ENCODE measurements at regions not wholly inside any gene's neighbourhood (a gene's known extent, or its start where the extent isn't known, plus 50 kb on each side); places are given as distances from the start of the nearest gene placed in this dataset.
A peak's percentile ranks its signal among the peaks of the same experiment; 100 is the strongest.
"Not testable (repeated sequence)": the region's sequence is repeated elsewhere in the genome, so short reads cannot be mapped to it uniquely, and the experiment has no call there.

DNA sequence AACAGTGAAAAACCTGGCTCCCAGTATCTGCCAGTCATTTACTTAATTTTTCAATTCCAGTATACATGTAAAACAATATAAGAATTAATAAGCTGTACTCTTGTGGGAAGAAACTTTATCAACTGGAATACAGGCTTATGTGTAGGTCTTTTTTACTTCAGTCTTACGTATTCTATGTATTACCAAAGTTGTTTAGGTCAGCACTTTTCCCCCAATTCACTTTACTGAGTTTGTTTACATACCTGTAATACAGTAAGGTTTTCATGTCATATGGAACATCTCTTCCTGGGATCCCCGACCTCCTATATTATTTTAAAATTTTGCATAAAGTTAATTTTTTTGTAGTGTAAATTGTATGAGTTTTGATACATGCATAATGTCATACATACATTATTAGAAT lies 181.8 kb upstream of the OLFM3 start:
- no peaks in the 10 kb centered on the region for H3K9me3 ChIP-seq (ENCODE audit: control insufficient read depth, low read length)
- no peak overlapping the region for H3K27ac ChIP-seq (ENCODE audit: insufficient read depth, low read depth, low read length, poor library complexity, severe bottlenecking)
- no peaks in the 10 kb centered on the region for H3K27me3 ChIP-seq (ENCODE audit: control insufficient read depth, insufficient read depth, low read length, poor library complexity, severe bottlenecking)
- H3K4me1 ChIP-seq (ENCODE audit: control insufficient read depth, insufficient read depth, low read length), result no peaks in the 10 kb centered on the region
- H3K4me3 ChIP-seq (ENCODE audit: insufficient read depth, low read depth, low read length), result no peak overlapping the region
- 80% methylated on average over 1 of the region's 2 CpGs; no CpG with 5 or more reads in 1 of the 2 experiments for WGBS, 2 experiments
- no peaks in the 10 kb centered on the region for H3K36me3 ChIP-seq (ENCODE audit: control insufficient read depth, insufficient read depth, low read length)

GRCh38 chr1:102174259-102174863 lies 177.6 kb upstream of the OLFM3 start:
- no peaks in the 10 kb centered on the region for H3K36me3 ChIP-seq (ENCODE audit: control insufficient read depth, insufficient read depth, low read length)
- 36 to 55% methylated on average over 2 of the region's 2 CpGs for WGBS, 2 experiments

DNA sequence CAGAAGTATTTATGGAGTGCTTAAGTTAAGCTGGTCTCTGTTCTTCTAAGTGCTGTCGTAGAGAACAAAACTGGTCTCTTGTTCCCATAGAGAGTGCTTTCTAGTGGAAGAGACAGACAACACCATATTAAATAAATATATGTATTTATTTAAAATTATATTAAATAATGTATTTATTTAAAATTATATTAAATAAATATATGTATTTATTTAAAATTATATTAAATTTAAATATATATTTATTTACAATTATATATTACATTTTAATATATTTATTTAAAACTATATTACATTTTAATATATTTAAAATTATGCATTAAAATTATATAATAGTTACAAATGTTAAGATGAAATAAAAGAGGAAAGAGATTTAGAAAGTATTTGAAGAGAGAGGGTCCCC lies 175.5 kb upstream of the OLFM3 start:
- Histone ChIP-seq H3K36me3 (ENCODE audit: control insufficient read depth, insufficient read depth, low read length) (no peaks in the 10 kb centered on the region), H3K27ac (ENCODE audit: insufficient read depth, low read depth, low read length, poor library complexity, severe bottlenecking) (no peak overlapping the region), H3K4me1 (ENCODE audit: control insufficient read depth, insufficient read depth, low read length) (no peaks in the 10 kb centered on the region), H3K4me3 (ENCODE audit: insufficient read depth, low read depth, low read length) (no peak overlapping the region), H3K27me3 (ENCODE audit: control insufficient read depth, insufficient read depth, low read length, poor library complexity, severe bottlenecking) (no peaks in the 10 kb centered on the region), H3K9me3 (ENCODE audit: control insufficient read depth, low read length) (no peaks in the 10 kb centered on the region)
- WGBS, 2 experiments, result no CpG with 5 or more reads among the region's 1 CpG

More at GRCh38 chr1:102174259-102174863, 177.6 kb upstream of the OLFM3 start:
- no peaks in the 10 kb centered on the region for H3K4me1 ChIP-seq (ENCODE audit: control insufficient read depth, insufficient read depth, low read length)
- H3K27me3 ChIP-seq (ENCODE audit: control insufficient read depth, insufficient read depth, low read length, poor library complexity, severe bottlenecking), result no peaks in the 10 kb centered on the region
- H3K4me3 ChIP-seq (ENCODE audit: insufficient read depth, low read depth, low read length), result no peak overlapping the region
- no peaks in the 10 kb centered on the region for H3K9me3 ChIP-seq (ENCODE audit: control insufficient read depth, low read length)
- no peak overlapping the region for H3K27ac ChIP-seq (ENCODE audit: insufficient read depth, low read depth, low read length, poor library complexity, severe bottlenecking)

GRCh38 chr1:102163799-102164198 lies 167.1 kb upstream of the OLFM3 start:
- Histone ChIP-seq H3K36me3 (ENCODE audit: control insufficient read depth, insufficient read depth, low read length) (no peaks in the 10 kb centered on the region), H3K4me3 (ENCODE audit: insufficient read depth, low read depth, low read length) (no peak overlapping the region), H3K4me1 (ENCODE audit: control insufficient read depth, insufficient read depth, low read length) (no peaks in the 10 kb centered on the region), H3K27ac (ENCODE audit: insufficient read depth, low read depth, low read length, poor library complexity, severe bottlenecking) (no peak overlapping the region), H3K9me3 (ENCODE audit: control insufficient read depth, low read length) (no peaks in the 10 kb centered on the region), H3K27me3 (ENCODE audit: control insufficient read depth, insufficient read depth, low read length, poor library complexity, severe bottlenecking) (no peaks in the 10 kb centered on the region)
- 88 to 100% methylated on average over 1 of the region's 1 CpG for WGBS, 2 experiments

- Histone ChIP-seq H3K4me3 (ENCODE audit: insufficient read depth, low read depth, low read length) (no peak overlapping the region), H3K9me3 (ENCODE audit: control insufficient read depth, low read length) (no peaks in the 10 kb centered on the region), H3K36me3 (ENCODE audit: control insufficient read depth, insufficient read depth, low read length) (no peaks in the 10 kb centered on the region), H3K27ac (ENCODE audit: insufficient read depth, low read depth, low read length, poor library complexity, severe bottlenecking) (no peak overlapping the region), H3K27me3 (ENCODE audit: control insufficient read depth, insufficient read depth, low read length, poor library complexity, severe bottlenecking) (no peaks in the 10 kb centered on the region), H3K4me1 (ENCODE audit: control insufficient read depth, insufficient read depth, low read length) (no peaks in the 10 kb centered on the region)
- WGBS, 2 experiments, result 83 to 93% methylated on average over 3 of the region's 3 CpGs
These were observed 154.5 kb upstream of the OLFM3 start for GRCh38 chr1:102151242-102151641.

- Histone ChIP-seq H3K4me1 (ENCODE audit: control insufficient read depth, insufficient read depth, low read length) (no peaks in the 10 kb centered on the region), H3K27ac (ENCODE audit: insufficient read depth, low read depth, low read length, poor library complexity, severe bottlenecking) (no peak overlapping the region), H3K27me3 (ENCODE audit: control insufficient read depth, insufficient read depth, low read length, poor library complexity, severe bottlenecking) (no peaks in the 10 kb centered on the region), H3K9me3 (ENCODE audit: control insufficient read depth, low read length) (no peaks in the 10 kb centered on the region), H3K36me3 (ENCODE audit: control insufficient read depth, insufficient read depth, low read length) (no peaks in the 10 kb centered on the region), H3K4me3 (ENCODE audit: insufficient read depth, low read depth, low read length) (no peak overlapping the region)
- WGBS, 2 experiments, result 90 to 93% methylated on average over 4 of the region's 4 CpGs
These were observed 124.2 kb upstream of the OLFM3 start for GRCh38 chr1:102120910-102121309.

DNA sequence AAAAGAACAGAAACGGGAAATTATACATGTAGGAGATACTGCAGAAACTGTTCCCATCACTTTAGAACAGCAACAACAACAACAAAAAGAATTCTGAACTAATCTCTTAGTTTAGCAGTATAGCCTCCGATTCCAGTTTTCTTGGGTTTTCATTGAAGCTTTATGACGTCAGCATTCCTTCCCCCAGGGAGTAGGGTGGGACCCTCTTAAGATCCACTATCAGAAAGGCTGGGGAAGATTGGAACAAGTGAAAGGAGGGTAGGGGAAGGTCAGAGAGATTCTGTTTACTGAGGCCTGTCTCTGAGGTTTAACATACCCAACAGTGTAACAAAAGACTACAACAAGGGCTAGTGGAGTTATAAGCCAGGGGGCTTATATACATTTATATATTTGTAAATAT lies 121.4 kb upstream of the OLFM3 start:
- Histone ChIP-seq H3K27ac (ENCODE audit: insufficient read depth, low read depth, low read length, poor library complexity, severe bottlenecking) (no peak overlapping the region), H3K27me3 (ENCODE audit: control insufficient read depth, insufficient read depth, low read length, poor library complexity, severe bottlenecking) (no peaks in the 10 kb centered on the region), H3K4me1 (ENCODE audit: control insufficient read depth, insufficient read depth, low read length) (no peaks in the 10 kb centered on the region), H3K4me3 (ENCODE audit: insufficient read depth, low read depth, low read length) (no peak overlapping the region), H3K9me3 (ENCODE audit: control insufficient read depth, low read length) (no peaks in the 10 kb centered on the region), H3K36me3 (ENCODE audit: control insufficient read depth, insufficient read depth, low read length) (no peaks in the 10 kb centered on the region)
- WGBS, 2 experiments, result 23 to 43% methylated on average over 2 to 3 of the region's 3 CpGs

- 96 to 97% methylated on average over 3 of the region's 3 CpGs for WGBS, 2 experiments
- H3K36me3 ChIP-seq (ENCODE audit: control insufficient read depth, insufficient read depth, low read length), result peaks cover 4% of the 10 kb centered on the region
- no peaks in the 10 kb centered on the region for H3K9me3 ChIP-seq (ENCODE audit: control insufficient read depth, low read length)
- peaks cover 19% of the 10 kb centered on the region for H3K4me1 ChIP-seq (ENCODE audit: control insufficient read depth, insufficient read depth, low read length)
- no peak overlapping the region for H3K27ac ChIP-seq (ENCODE audit: insufficient read depth, low read depth, low read length, poor library complexity, severe bottlenecking)
- no peak overlapping the region for H3K4me3 ChIP-seq (ENCODE audit: insufficient read depth, low read depth, low read length)
- H3K27me3 ChIP-seq (ENCODE audit: control insufficient read depth, insufficient read depth, low read length, poor library complexity, severe bottlenecking), result no peaks in the 10 kb centered on the region
These were observed 113.9 kb upstream of the OLFM3 start for GRCh38 chr1:102110586-102110985.

- H3K27me3 ChIP-seq (ENCODE audit: control insufficient read depth, insufficient read depth, low read length, poor library complexity, severe bottlenecking); H3K36me3 ChIP-seq (ENCODE audit: control insufficient read depth, insufficient read depth, low read length); H3K27ac ChIP-seq (ENCODE audit: insufficient read depth, low read depth, low read length, poor library complexity, severe bottlenecking); H3K4me3 ChIP-seq (ENCODE audit: insufficient read depth, low read depth, low read length); H3K9me3 ChIP-seq (ENCODE audit: control insufficient read depth, low read length): not testable (repeated sequence)
- 90 to 95% methylated on average over 2 of the region's 2 CpGs for WGBS, 2 experiments
- H3K4me1 ChIP-seq (ENCODE audit: control insufficient read depth, insufficient read depth, low read length), result peaks cover 30% of the 10 kb centered on the region
These were observed 112.8 kb upstream of the OLFM3 start for GRCh38 chr1:102109493-102109892.

- 4% methylated on average over 2 to 3 of the region's 3 CpGs for WGBS, 2 experiments
These were observed 110.7 kb upstream of the OLFM3 start for GRCh38 chr1:102107441-102107840.

More at GRCh38 chr1:102107441-102107840, 110.7 kb upstream of the OLFM3 start:
- Histone ChIP-seq H3K9me3 (ENCODE audit: control insufficient read depth, low read length) (no peaks in the 10 kb centered on the region), H3K36me3 (ENCODE audit: control insufficient read depth, insufficient read depth, low read length) (peaks cover 4% of the 10 kb centered on the region), H3K27ac (ENCODE audit: insufficient read depth, low read depth, low read length, poor library complexity, severe bottlenecking) (peak overlapping the region; percentile 93), H3K4me1 (ENCODE audit: control insufficient read depth, insufficient read depth, low read length) (peaks cover 31% of the 10 kb centered on the region), H3K27me3 (ENCODE audit: control insufficient read depth, insufficient read depth, low read length, poor library complexity, severe bottlenecking) (no peaks in the 10 kb centered on the region), H3K4me3 (ENCODE audit: insufficient read depth, low read depth, low read length) (no peak overlapping the region)
